T-helper 1 cell treated with Interleukin-12 subunit alpha and Interleukin-12 subunit beta and Interleukin-4 antibody, amounts not matched to agents 30 μg/mL and 1 μg/mL, for 36 hours (primary cell): ENCODE measurements at regions not wholly inside any gene's neighbourhood (a gene's known extent, or its start where the extent isn't known, plus 50 kb on each side); places are given as distances from the start of the nearest gene placed in this dataset.

ENCODE experiments used
- H3K27ac Mint-ChIP-seq: one replicate; pipeline ENCODE4 v1.8.0; 2021; ENCODE audit warnings: mild to moderate bottlenecking, mixed read lengths
- H3K27me3 Mint-ChIP-seq: one replicate; pipeline ENCODE4 v1.8.0; 2021; ENCODE audit warnings: low read depth, mixed read lengths
- H3K36me3 Mint-ChIP-seq: one replicate; pipeline ENCODE4 v1.8.0; 2021; ENCODE audit warnings: low read depth, mixed read lengths
- H3K4me1 Mint-ChIP-seq: one replicate; pipeline ENCODE4 v1.8.0; 2021; ENCODE audit warnings: low read depth, mixed read lengths
- H3K4me3 Mint-ChIP-seq: one replicate; pipeline ENCODE4 v1.8.0; 2021; ENCODE audit warnings: mild to moderate bottlenecking, moderate library complexity, mixed read lengths
- H3K9me3 Mint-ChIP-seq: one replicate; pipeline ENCODE4 v1.8.0; 2021; ENCODE audit warnings: mixed read lengths

DNA sequence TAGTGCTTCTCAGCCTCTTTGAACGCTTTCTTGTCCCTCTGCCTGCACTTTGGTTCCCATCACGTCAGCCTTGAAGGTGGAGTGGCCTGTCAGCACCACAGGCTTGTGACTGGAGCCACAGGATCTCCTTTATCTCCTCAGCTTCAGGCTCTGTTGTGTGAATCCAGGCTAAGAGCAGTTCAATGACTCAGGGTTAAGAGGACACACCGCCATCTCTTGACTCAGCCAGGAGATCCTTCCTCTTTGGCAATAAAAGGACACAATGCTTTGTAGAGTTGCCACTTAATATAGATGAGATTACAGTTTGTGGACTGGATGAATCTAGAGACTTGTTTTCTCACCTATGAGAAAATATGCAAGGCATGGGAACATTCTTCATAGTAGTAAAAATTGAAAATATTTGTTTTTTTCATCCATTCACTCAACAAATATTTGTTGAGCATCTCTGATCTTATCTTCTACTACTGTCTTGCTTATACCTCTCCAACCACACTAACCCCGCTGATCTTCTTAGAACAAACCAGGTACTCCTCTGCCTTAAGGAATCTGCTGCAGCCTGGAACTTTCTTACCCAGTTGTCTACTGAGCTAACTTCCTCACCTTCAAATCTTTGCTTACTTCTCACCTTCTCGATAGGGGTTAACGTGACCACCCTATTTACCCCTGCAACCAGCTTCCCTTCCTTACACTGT lies 62.3 kb downstream of the UCHL1 start:
- Mint-ChIP-seq H3K4me1 (no peaks in the 10 kb centered on the region), H3K9me3 (no peaks in the 10 kb centered on the region), H3K27me3 (no peaks in the 10 kb centered on the region), H3K27ac (no peak overlapping the region), H3K4me3 (no peak overlapping the region), H3K36me3 (no peaks in the 10 kb centered on the region)

DNA sequence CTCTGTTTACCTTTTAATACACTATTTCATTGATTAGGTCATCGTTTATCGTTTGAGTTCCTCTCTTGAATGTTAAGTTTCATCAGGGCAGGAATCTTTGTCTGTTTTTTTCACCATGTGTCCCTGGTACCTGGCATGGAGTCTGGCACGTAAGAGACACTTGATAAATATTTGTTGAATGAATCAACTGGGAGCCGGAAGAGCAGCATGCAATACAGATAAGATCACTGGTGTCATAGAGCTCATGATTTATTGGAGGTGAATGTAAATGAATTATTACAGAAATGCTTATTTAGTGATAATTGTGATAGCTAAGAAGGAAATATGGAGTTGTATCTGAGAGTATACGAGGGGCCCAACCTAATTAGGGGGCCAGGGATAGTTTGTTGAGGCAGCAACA lies 62.8 kb downstream of the UCHL1 start:
- Mint-ChIP-seq H3K9me3 (no peaks in the 10 kb centered on the region), H3K4me3 (no peak overlapping the region), H3K27ac (no peak overlapping the region), H3K4me1 (no peaks in the 10 kb centered on the region), H3K36me3 (no peaks in the 10 kb centered on the region), H3K27me3 (no peaks in the 10 kb centered on the region)

DNA sequence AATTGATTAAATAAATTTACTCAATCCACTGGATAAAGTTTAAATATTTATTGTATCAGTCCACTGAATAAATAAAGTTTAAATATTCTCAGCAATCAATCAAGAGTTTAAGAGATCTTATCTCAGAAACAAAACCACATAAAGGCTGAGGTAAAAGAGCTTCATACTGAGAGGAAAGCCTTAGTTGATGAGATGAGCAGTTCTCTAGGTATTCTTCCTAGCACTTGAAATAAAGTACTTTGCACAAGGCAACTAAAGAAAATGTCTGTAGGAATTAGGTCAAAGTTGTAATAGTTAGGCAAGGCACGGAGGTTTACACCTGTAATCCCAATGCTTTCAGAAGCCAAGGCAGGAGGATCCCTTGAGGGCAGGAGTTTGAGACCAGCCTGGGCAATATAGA lies 63.5 kb downstream of the UCHL1 start:
- H3K4me3 Mint-ChIP-seq, result no peak overlapping the region
- no peaks in the 10 kb centered on the region for H3K27me3 Mint-ChIP-seq
- no peaks in the 10 kb centered on the region for H3K9me3 Mint-ChIP-seq
- H3K36me3 Mint-ChIP-seq, result no peaks in the 10 kb centered on the region
- no peaks in the 10 kb centered on the region for H3K4me1 Mint-ChIP-seq
- H3K27ac Mint-ChIP-seq, result no peak overlapping the region

DNA sequence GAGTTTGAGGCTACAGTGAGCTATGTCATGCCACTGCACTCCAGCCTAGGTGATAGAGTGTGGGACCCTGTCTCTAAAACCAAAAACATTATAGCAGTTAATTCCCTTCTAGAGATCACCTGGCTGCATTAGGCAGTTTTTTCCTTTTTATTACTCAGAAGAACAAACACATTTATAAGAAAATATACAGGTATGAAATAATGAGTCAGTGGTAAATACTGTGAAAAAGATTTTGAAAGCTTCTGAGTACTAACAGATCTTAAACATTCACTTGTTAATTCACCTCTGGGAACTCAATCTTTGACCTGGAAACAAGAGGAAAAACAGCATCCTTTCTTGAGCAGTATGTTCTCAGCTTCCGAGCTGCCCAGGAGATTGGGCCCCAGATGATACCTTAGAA lies 64.1 kb downstream of the UCHL1 start:
- H3K4me3 Mint-ChIP-seq, result no peak overlapping the region
- H3K27me3 Mint-ChIP-seq, result no peaks in the 10 kb centered on the region
- H3K36me3 Mint-ChIP-seq, result no peaks in the 10 kb centered on the region
- no peaks in the 10 kb centered on the region for H3K4me1 Mint-ChIP-seq
- no peak overlapping the region for H3K27ac Mint-ChIP-seq
- H3K9me3 Mint-ChIP-seq, result no peaks in the 10 kb centered on the region

DNA sequence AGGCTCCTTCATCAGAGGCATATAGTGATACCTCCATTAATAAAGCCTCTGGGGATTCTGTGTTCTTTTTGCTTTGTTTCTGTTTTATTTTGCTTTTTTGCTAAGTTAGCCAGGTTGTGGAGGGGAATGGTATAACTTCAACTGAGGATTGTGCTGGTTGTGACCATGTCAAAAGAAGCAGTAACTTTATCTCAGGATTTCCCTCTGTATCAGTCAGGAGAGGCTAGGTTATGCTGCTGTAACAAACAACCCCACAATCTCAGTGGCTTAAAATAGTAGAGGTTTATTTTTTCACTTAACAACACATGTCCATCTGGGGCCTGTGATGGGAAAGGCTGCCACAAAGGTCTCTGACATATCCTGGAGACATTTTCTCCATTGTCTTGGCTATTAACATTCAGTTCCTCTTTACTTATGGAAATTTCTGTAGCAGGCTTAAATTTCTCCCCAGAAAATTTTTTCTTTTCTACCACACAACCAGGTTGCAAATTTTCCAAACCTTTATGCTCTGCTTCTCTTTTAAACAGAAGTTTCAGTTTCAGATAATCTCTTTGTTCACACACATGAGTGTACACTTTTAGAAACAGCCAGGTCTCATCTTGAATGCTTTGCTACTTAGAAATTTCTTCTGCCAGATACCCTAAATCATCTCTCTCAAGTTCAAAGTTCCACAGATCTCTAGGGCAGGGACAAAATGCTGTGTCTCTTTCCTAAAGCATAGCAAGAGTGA lies 64.7 kb downstream of the UCHL1 start:
- Mint-ChIP-seq H3K27ac (no peak overlapping the region), H3K9me3 (no peaks in the 10 kb centered on the region), H3K36me3 (no peaks in the 10 kb centered on the region), H3K27me3 (no peaks in the 10 kb centered on the region), H3K4me3 (no peak overlapping the region), H3K4me1 (no peaks in the 10 kb centered on the region)

DNA sequence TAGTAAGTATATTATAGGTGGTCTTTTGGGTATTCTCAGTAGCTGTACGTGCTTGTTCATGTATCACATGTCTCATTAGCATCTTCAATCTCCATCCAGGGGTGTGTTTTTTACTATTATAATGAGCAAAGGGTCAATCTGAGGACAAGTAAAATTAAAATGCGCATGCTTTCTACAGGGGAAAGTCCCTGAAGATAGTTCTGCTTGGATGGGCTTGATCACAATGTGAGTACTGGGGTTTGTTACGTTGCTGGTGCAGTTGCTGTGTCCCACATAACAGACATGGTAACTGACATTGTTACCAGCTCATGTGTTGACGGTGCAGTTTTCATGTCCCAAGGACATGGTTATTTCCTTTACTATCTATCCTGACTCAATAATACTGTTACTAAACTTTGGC lies 65.9 kb downstream of the UCHL1 start:
- H3K27ac Mint-ChIP-seq, result no peak overlapping the region
- no peaks in the 10 kb centered on the region for H3K9me3 Mint-ChIP-seq
- no peaks in the 10 kb centered on the region for H3K36me3 Mint-ChIP-seq
- H3K4me3 Mint-ChIP-seq, result no peak overlapping the region
- no peaks in the 10 kb centered on the region for H3K4me1 Mint-ChIP-seq
- no peaks in the 10 kb centered on the region for H3K27me3 Mint-ChIP-seq

DNA sequence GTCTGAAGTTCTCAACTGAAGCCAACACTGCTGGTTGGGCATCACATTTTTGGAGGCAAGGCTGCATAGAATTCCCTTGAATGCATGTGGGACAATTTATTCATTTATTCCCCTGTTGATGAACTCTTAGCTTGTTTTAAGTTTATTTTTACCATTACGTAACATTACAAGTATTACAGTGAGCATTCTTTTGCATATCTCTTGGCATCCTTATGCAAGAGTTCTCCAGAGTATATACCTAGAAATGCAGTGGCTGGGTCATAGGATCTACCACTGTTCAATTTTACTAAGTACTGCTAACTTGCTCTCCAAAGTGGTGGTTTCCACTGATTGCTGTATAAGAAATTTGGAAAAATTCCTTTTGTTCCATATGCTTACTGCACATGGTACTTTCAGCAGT lies 66.5 kb downstream of the UCHL1 start:
- Mint-ChIP-seq H3K4me1 (no peaks in the 10 kb centered on the region), H3K27me3 (no peaks in the 10 kb centered on the region), H3K27ac (no peak overlapping the region), H3K4me3 (no peak overlapping the region), H3K9me3 (no peaks in the 10 kb centered on the region), H3K36me3 (no peaks in the 10 kb centered on the region)

DNA sequence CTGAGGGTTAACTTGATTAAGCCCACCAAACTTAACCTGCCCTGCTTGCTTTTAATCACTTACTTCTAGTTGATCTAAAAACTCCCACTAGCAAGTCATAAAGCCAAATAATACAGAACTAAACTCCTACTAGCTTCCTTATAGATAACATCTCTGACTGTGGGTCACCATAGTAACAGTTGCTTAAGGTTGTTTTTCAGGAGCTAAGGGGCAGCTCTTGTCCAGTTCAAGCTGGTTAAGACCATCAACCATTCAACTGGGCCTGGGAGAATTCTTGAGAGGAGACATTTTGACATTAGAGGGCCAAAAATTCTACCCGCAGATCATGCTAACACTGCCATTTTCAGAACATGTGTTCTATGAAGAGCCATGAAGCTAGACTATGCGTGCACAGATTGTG lies 67.0 kb downstream of the UCHL1 start:
- no peaks in the 10 kb centered on the region for H3K36me3 Mint-ChIP-seq
- no peaks in the 10 kb centered on the region for H3K9me3 Mint-ChIP-seq
- no peaks in the 10 kb centered on the region for H3K4me1 Mint-ChIP-seq
- no peak overlapping the region for H3K4me3 Mint-ChIP-seq
- H3K27me3 Mint-ChIP-seq, result no peaks in the 10 kb centered on the region
- H3K27ac Mint-ChIP-seq, result no peak overlapping the region

DNA sequence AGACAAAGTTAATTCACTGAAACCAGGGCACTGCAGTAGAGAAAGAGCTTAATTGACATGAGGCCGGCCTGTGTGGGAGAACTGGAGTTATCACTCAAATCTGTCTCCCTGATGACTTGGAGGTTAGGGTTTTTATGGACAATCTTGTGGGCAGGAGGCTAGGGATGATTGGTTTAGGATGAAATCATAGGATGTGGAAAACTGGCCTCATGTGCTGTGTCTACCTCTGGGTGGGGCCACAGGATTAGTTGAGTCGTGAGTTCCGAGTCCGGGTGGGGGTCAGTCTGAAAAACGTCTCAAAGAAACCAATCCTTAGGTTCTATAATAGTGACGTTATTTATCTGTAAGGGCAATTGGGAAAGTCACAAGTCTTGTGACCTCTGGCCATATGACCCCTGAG lies 68.1 kb downstream of the UCHL1 start:
- H3K4me3 Mint-ChIP-seq, result no peak overlapping the region
- H3K27ac Mint-ChIP-seq, result no peak overlapping the region
- H3K9me3 Mint-ChIP-seq, result no peaks in the 10 kb centered on the region
- no peaks in the 10 kb centered on the region for H3K36me3 Mint-ChIP-seq
- H3K4me1 Mint-ChIP-seq, result no peaks in the 10 kb centered on the region
- no peaks in the 10 kb centered on the region for H3K27me3 Mint-ChIP-seq

DNA sequence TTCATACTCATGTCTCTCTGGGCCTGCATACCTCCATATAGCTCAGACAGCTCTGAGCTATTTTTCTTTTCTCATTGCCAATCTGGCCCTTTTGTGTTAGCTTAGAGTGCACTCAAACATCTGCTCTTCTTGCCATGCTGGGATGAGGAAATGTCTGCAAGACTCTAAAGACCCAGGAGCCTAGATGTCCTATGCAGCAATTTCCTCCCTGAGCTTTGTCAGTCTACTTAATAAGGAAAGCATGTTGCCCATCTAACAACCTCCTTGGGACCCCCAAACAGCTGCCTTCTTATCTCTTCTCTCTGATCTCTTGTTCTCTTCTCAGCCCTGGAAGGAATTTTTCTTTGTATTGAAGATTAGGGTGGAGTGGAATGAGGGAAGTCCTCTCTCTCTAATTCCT lies 69.2 kb downstream of the UCHL1 start:
- Mint-ChIP-seq H3K27me3 (no peaks in the 10 kb centered on the region), H3K27ac (no peak overlapping the region), H3K9me3 (no peaks in the 10 kb centered on the region), H3K4me1 (no peaks in the 10 kb centered on the region), H3K4me3 (no peak overlapping the region), H3K36me3 (no peaks in the 10 kb centered on the region)

DNA sequence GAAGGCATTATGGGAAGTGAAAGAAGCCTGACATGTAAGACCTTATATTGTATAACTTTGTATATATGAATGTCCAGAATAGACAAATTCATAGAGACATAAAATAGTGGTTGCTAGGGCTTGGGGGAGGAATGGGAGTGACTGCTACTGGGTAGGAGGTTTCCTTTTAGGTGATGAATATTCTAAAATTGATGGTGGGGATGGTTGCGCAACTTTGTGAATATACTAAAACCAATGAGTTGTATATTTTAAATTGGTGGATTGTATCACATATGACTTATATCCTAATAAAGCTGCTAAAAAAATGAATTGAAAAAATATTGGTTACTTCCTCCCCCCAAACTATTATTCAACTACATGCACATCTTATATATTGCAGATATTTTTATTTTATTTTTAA lies 70.0 kb downstream of the UCHL1 start:
- Mint-ChIP-seq H3K36me3 (no peaks in the 10 kb centered on the region), H3K27me3 (no peaks in the 10 kb centered on the region), H3K4me1 (no peaks in the 10 kb centered on the region), H3K9me3 (no peaks in the 10 kb centered on the region), H3K4me3 (no peak overlapping the region), H3K27ac (no peak overlapping the region)

DNA sequence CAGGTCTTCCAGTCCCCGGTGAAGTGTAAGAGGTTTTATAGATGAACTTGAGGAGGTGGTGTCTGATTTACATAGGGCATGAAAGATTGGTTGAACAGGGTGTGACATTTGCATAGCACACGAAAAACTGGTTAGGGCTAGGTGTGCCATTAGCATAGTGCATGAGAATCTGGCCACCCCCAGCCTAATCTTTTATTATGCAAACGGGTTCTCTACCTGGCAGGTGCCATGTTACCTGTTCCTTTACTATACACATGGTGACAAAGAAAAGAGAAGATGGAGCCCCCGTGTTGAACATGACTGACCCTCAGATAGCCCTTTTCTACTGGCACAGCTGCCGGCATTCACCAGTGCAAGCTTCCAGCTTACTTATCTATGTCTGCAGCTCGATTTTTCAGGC lies 71.0 kb downstream of the UCHL1 start:
- H3K27ac Mint-ChIP-seq, result no peak overlapping the region
- H3K27me3 Mint-ChIP-seq, result no peaks in the 10 kb centered on the region
- no peaks in the 10 kb centered on the region for H3K36me3 Mint-ChIP-seq
- no peaks in the 10 kb centered on the region for H3K9me3 Mint-ChIP-seq
- H3K4me3 Mint-ChIP-seq, result no peak overlapping the region
- no peaks in the 10 kb centered on the region for H3K4me1 Mint-ChIP-seq

DNA sequence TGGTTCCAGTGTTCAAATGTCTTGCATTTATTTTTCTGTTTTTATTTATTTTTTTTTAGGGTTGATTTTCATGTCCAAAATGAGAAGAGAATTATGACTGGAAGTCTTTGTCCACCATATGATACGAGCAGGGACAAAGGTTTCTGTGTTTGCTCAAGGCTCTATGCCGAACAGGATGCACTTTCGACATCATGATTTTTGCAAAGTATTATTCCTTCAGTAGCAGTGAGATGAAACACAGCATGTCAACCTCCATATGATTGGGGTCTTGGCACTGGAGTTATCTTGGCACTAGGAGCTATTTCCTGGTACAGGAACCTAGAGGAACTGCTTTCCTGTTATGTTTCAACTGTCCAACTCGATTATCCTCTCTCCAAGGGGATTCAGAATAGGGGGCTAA lies 72.6 kb downstream of the UCHL1 start:
- H3K36me3 Mint-ChIP-seq, result no peaks in the 10 kb centered on the region
- no peak overlapping the region for H3K4me3 Mint-ChIP-seq
- no peak overlapping the region for H3K27ac Mint-ChIP-seq
- H3K27me3 Mint-ChIP-seq, result no peaks in the 10 kb centered on the region
- H3K9me3 Mint-ChIP-seq, result no peaks in the 10 kb centered on the region
- no peaks in the 10 kb centered on the region for H3K4me1 Mint-ChIP-seq

DNA sequence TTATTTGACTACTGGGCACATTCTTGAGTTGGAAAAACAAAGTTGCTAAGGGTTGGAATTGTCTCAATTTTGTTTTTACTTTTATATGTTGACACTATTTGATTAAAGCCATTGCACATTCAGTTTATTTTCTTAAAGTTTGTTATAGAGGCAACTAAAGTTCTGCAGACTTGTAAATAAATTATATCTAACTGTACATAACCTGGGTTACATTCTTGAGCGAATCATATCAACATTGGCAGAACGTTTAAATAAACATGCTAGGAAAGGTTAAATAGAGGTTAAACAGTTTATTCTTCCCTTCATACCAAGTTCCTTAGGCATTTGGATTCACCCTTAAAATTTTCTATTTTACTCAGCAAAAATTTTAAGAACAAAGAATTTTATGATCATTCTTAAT lies 74.5 kb downstream of the UCHL1 start:
- H3K9me3 Mint-ChIP-seq, result no peaks in the 10 kb centered on the region
- no peaks in the 10 kb centered on the region for H3K27me3 Mint-ChIP-seq
- H3K27ac Mint-ChIP-seq, result no peak overlapping the region
- H3K4me3 Mint-ChIP-seq, result no peak overlapping the region
- H3K36me3 Mint-ChIP-seq, result no peaks in the 10 kb centered on the region
- H3K4me1 Mint-ChIP-seq, result no peaks in the 10 kb centered on the region

DNA sequence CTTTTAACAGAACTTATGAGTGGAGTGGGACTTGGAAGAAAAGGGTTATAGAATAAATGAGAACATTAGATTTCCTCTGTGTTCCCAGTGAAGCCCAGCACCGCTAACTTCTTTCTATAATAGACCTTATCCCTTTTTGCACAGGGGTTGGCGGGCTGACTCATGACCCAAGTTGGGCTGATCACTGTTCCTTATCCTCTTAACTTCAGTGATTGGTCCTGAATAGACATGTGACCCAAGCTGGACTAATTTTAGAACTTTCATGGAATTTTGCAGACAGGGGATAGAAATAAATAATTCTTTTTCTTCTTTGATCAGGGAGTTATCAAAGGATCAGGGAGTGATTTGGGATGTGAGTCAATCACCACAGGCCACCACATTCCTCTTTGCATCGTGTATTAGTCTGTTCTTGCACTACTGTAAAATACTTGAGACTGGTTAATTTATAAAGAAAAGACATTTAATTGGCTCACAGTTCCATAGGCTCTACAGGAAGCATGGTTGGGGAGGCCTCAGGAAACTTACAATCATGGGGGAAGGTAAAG lies 75.9 kb downstream of the UCHL1 start:
- no peaks in the 10 kb centered on the region for H3K4me1 Mint-ChIP-seq

More for the DNA sequence above, 75.9 kb downstream of the UCHL1 start:
- Mint-ChIP-seq H3K9me3 (no peaks in the 10 kb centered on the region), H3K27me3 (no peaks in the 10 kb centered on the region), H3K4me3 (no peak overlapping the region), H3K36me3 (no peaks in the 10 kb centered on the region), H3K27ac (no peak overlapping the region)
